Fibroblast of lung (primary cell): ENCODE measurements at regions not wholly inside any gene's neighbourhood (a gene's known extent, or its start where the extent isn't known, plus 50 kb on each side); places are given as distances from the start of the nearest gene placed in this dataset.

ENCODE experiments used
- CTCF ChIP-seq, 2 donors: IDR thresholded peaks in 1 of 2; conservative IDR thresholded peaks in 1 of 2; 1 replicate in 1 of 2; 2 replicates in 1 of 2; pipeline ENCODE4 v1.5.1; 2011 to 2012; ENCODE audit warnings: low read length in 2 of 2, control low read depth in 1 of 2, inconsistent platforms in 1 of 2, low read depth in 1 of 2, mild to moderate bottlenecking in 1 of 2
- EZH2 ChIP-seq: IDR thresholded peaks from 2 replicates; pipeline ENCODE4 v1.5.1; 2012; ENCODE audit warnings: low read length, control low read depth, mild to moderate bottlenecking; ENCODE audit errors: missing control alignments

DNA sequence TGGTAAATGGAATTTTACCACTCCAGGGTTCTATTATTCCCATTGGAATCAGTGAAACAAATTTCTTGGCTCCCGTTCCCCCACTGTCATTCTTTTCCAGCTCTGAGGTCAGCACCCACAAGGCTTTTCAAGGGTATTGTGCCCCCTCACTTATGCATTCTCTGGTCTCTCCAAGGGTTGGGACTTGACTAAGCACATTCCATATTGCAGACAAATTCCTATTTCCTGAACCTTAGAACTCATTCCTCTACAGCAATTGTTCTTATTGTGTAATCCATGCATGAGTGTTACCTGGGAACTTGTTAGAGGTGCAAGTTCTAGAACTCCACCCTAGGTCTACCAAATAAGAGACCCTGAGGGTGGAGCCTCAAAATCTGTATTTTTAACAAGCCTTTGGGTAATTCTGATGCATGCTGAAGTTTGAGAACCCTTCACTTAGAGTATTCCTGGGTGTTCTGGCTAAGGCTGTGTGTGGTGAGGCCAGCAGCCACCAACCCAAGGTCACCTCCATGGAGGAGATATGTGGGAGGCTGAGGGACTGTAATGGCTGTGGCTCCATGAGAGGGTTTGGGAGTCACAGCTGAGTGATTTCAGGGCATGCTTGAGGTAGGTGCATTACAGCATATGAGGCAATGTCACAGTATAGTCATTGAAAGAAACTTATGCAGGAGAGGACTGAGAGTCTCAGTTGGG is 150.9 kb downstream of the TTC6 start:
- TF ChIP-seq CTCF (conservative IDR thresholded peaks at IDR 0.05 in 1 of 2, IDR thresholded peaks at IDR 0.05 in 1 of 2; ENCODE audit: low read depth in 1 of 2, low read length in 2 of 2) (no peak), EZH2 (no peak)
